ENCODE measurements at regions not wholly inside any gene's neighbourhood (a gene's known extent, or its start where the extent isn't known, plus 50 kb on each side); places are given as distances from the start of the nearest gene placed in this dataset.

DNA sequence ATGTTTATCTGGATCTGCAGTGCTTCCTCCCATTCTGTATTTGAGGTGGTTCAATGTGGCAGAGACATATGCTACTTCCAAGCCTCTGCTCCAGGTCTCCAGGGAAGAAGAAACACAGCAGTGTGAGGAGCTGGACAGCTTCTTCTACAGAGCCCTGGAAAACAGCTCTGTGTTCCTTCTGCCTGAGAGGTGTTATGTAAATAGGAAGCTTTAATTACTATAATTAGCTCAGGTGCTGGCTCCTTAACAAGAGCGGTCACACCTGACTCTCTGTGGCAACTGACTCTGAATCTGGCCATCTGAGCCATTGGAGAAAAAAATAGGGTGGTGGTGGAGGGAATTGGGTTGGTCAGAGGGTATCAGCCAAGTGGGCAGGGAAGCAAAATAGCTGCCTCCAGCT is 332.4 kb upstream of the BRINP1 start:
- no peaks in the 10 kb centered on the region for H3K27me3 Mint-ChIP-seq (ENCODE audit: low read depth in 2 of 2)
- H3K27me3 ChIP-seq (ENCODE audit: control insufficient read depth, insufficient read depth, low read length), result no peaks in the 10 kb centered on the region
- WGBS (ENCODE audit: insufficient coverage), result 75% methylated on average over 1 of the region's 1 CpG
- no peak overlapping the region for H3K27ac ChIP-seq (ENCODE audit: low read length)
- no peaks in the 10 kb centered on the region for H3K4me1 ChIP-seq (ENCODE audit: control insufficient read depth, insufficient read depth, low read length)
- H3K4me3 Mint-ChIP-seq, result no peak overlapping the region
- TF ChIP-seq, protein P1, sequence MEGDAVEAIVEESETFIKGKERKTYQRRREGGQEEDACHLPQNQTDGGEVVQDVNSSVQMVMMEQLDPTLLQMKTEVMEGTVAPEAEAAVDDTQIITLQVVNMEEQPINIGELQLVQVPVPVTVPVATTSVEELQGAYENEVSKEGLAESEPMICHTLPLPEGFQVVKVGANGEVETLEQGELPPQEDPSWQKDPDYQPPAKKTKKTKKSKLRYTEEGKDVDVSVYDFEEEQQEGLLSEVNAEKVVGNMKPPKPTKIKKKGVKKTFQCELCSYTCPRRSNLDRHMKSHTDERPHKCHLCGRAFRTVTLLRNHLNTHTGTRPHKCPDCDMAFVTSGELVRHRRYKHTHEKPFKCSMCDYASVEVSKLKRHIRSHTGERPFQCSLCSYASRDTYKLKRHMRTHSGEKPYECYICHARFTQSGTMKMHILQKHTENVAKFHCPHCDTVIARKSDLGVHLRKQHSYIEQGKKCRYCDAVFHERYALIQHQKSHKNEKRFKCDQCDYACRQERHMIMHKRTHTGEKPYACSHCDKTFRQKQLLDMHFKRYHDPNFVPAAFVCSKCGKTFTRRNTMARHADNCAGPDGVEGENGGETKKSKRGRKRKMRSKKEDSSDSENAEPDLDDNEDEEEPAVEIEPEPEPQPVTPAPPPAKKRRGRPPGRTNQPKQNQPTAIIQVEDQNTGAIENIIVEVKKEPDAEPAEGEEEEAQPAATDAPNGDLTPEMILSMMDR (IDR thresholded peaks at IDR 0.05), result no peak
- no peak overlapping the region for H3K27ac Mint-ChIP-seq
- no peaks in the 10 kb centered on the region for H3K36me3 ChIP-seq (ENCODE audit: control insufficient read depth, insufficient read depth, low read length)
- no peaks in the 10 kb centered on the region for H3K36me3 Mint-ChIP-seq
- H3K9me3 ChIP-seq (ENCODE audit: control insufficient read depth, insufficient read depth, low read length), result no peaks in the 10 kb centered on the region
- DNase-seq (no peak), ATAC-seq (no peak)
- no peak overlapping the region for H3K4me3 ChIP-seq (ENCODE audit: low read length)
- intact Hi-C loops (cut with micrococcal nuclease), result no loop called here
- no peaks in the 10 kb centered on the region for H3K4me1 Mint-ChIP-seq
- peaks cover 0 to 4% of the 10 kb centered on the region in 2 donors for H3K9me3 Mint-ChIP-seq

DNA sequence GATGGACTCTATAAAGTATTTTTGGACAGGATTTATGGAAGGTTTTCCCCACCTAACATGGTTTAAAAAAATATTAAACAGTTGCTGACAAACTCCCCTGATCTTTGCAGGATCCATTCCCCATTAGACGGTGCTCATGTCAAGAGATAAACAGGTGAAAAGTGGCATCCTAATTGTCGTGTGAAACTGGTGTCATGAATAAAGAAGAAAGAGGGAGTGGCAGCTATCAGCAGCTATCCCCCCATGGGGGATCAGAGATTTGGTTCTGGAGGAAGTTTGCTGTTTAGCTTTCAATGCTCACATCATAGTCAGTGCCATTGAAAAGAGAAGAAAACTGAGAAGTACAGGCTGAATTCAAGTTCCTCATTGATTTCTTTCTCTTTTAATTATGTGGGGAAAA is 329.3 kb upstream of the BRINP1 start:
- Mint-ChIP-seq H3K9me3 (peaks cover 0 to 2% of the 10 kb centered on the region in 2 donors), H3K4me3 (no peak overlapping the region), H3K36me3 (no peaks in the 10 kb centered on the region), H3K27me3 (ENCODE audit: low read depth in 2 of 2) (no peaks in the 10 kb centered on the region), H3K27ac (no peak overlapping the region), H3K4me1 (no peaks in the 10 kb centered on the region)
- H3K9me3 ChIP-seq (ENCODE audit: control insufficient read depth, insufficient read depth, low read length), result no peaks in the 10 kb centered on the region
- 27% methylated on average over 2 of the region's 2 CpGs for WGBS (ENCODE audit: insufficient coverage)
- no peaks in the 10 kb centered on the region for H3K27me3 ChIP-seq (ENCODE audit: control insufficient read depth, insufficient read depth, low read length)
- TF ChIP-seq, protein P1 (IDR thresholded peaks at IDR 0.05), result no peak
- intact Hi-C loops (cut with micrococcal nuclease), result no loop called here
- no peak overlapping the region for H3K27ac ChIP-seq (ENCODE audit: low read length)
- H3K4me3 ChIP-seq (ENCODE audit: low read length), result no peak overlapping the region
- H3K4me1 ChIP-seq (ENCODE audit: control insufficient read depth, insufficient read depth, low read length), result no peaks in the 10 kb centered on the region
- no peak for DNase-seq
- H3K36me3 ChIP-seq (ENCODE audit: control insufficient read depth, insufficient read depth, low read length), result no peaks in the 10 kb centered on the region
- no peak for ATAC-seq

DNA sequence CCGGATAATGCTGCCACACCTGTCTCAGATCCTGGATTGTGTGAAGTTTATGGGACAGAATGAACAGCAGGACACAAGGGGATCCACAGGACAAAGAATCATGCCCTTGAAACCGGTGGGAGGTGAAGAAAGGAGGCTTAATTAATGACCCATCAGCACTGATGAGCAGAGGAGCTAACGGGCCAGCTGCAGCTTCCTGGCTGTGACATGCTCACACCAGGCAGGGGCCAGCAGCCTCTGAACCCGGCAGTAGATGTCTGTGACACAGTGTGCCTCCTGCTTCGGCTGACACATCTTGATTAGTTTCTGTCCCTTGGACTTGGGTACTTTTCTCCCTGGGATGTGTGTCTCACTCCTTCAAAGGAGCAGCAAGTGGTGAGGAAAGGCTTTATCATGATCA is 328.8 kb upstream of the BRINP1 start:
- Mint-ChIP-seq H3K27ac (no peak overlapping the region), H3K4me3 (no peak overlapping the region), H3K27me3 (ENCODE audit: low read depth in 2 of 2) (no peaks in the 10 kb centered on the region), H3K9me3 (peaks cover 0 to 2% of the 10 kb centered on the region in 2 donors), H3K36me3 (no peaks in the 10 kb centered on the region), H3K4me1 (no peaks in the 10 kb centered on the region)
- DNase-seq, result no peak
- Histone ChIP-seq H3K27ac (ENCODE audit: low read length) (no peak overlapping the region), H3K27me3 (ENCODE audit: control insufficient read depth, insufficient read depth, low read length) (no peaks in the 10 kb centered on the region), H3K4me3 (ENCODE audit: low read length) (no peak overlapping the region), H3K4me1 (ENCODE audit: control insufficient read depth, insufficient read depth, low read length) (no peaks in the 10 kb centered on the region), H3K36me3 (ENCODE audit: control insufficient read depth, insufficient read depth, low read length) (no peaks in the 10 kb centered on the region), H3K9me3 (ENCODE audit: control insufficient read depth, insufficient read depth, low read length) (no peaks in the 10 kb centered on the region)
- intact Hi-C loops (cut with micrococcal nuclease), result no loop called here
- no peak for ATAC-seq
- TF ChIP-seq, protein P1 (IDR thresholded peaks at IDR 0.05), result no peak
- 44% methylated on average over 5 of the region's 5 CpGs for WGBS (ENCODE audit: insufficient coverage)

DNA sequence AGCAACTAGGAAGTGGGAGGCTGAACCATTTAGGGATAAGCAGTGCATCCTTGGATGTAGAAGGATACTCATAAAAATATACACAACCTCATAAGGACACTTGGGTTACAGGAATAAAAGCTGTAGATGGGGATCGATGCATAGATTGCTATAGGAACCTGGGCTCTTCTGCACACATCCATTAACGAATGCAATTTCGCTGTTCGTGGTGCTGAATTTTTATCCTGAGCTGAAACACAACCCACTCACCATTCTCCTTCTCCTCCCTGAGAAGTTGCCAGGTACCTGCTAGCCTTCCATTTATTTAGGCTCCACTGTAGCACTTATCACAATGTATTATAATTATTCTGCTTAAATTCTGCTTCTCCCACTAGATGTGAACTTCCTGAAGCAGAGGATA is 320.6 kb upstream of the BRINP1 start:
- Histone ChIP-seq H3K4me3 (ENCODE audit: low read length) (no peak overlapping the region), H3K4me1 (ENCODE audit: control insufficient read depth, insufficient read depth, low read length) (no peaks in the 10 kb centered on the region), H3K27ac (ENCODE audit: low read length) (no peak overlapping the region), H3K36me3 (ENCODE audit: control insufficient read depth, insufficient read depth, low read length) (no peaks in the 10 kb centered on the region), H3K27me3 (ENCODE audit: control insufficient read depth, insufficient read depth, low read length) (no peaks in the 10 kb centered on the region), H3K9me3 (ENCODE audit: control insufficient read depth, insufficient read depth, low read length) (no peaks in the 10 kb centered on the region)
- WGBS (ENCODE audit: insufficient coverage), result 32% methylated on average over 4 of the region's 4 CpGs
- H3K9me3 Mint-ChIP-seq, result peaks cover 2 to 4% of the 10 kb centered on the region in 2 donors
- H3K27ac Mint-ChIP-seq, result no peak overlapping the region
- DNase-seq (no peak), ATAC-seq (no peak)
- H3K4me3 Mint-ChIP-seq, result no peak overlapping the region
- intact Hi-C loops (cut with micrococcal nuclease), result no loop called here
- TF ChIP-seq, protein P1 (IDR thresholded peaks at IDR 0.05), result no peak
- H3K4me1 Mint-ChIP-seq, result no peaks in the 10 kb centered on the region
- no peaks in the 10 kb centered on the region for H3K27me3 Mint-ChIP-seq (ENCODE audit: low read depth in 2 of 2)
- no peaks in the 10 kb centered on the region for H3K36me3 Mint-ChIP-seq
